ENCODE measurements at regions not wholly inside any gene's neighbourhood (a gene's known extent, or its start where the extent isn't known, plus 50 kb on each side); places are given as distances from the start of the nearest gene placed in this dataset.
"Not testable (repeated sequence)": the region's sequence is repeated elsewhere in the genome, so short reads cannot be mapped to it uniquely, and the experiment has no call there.

DNA sequence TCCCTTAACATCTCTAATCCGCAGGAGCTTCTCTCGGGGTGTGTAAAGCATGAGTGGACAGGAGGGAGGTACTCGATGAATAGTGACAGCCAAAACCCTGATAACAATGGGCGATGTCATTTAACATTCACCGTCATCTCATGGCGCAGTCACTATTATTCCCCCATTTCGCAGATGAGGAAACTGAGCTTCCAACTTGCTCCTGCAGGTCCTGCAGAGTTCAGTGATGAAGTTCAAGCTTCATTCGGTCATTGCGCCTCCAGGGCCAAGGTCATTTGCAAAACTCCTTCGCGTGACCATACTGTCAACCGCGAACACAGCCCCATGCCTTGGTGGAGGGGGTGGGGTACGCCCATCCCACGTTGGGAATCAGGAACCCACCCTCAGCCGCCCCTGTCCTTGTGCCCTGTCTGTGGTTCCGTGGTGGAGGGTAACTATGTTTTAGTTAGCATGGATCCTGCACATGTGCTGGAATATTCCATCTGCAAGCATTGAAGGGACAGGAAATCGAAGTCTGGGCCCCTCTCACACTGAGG lies 215.5 kb downstream of the TFCP2L1 start (continued):
- TF ChIP-seq, protein P1, sequence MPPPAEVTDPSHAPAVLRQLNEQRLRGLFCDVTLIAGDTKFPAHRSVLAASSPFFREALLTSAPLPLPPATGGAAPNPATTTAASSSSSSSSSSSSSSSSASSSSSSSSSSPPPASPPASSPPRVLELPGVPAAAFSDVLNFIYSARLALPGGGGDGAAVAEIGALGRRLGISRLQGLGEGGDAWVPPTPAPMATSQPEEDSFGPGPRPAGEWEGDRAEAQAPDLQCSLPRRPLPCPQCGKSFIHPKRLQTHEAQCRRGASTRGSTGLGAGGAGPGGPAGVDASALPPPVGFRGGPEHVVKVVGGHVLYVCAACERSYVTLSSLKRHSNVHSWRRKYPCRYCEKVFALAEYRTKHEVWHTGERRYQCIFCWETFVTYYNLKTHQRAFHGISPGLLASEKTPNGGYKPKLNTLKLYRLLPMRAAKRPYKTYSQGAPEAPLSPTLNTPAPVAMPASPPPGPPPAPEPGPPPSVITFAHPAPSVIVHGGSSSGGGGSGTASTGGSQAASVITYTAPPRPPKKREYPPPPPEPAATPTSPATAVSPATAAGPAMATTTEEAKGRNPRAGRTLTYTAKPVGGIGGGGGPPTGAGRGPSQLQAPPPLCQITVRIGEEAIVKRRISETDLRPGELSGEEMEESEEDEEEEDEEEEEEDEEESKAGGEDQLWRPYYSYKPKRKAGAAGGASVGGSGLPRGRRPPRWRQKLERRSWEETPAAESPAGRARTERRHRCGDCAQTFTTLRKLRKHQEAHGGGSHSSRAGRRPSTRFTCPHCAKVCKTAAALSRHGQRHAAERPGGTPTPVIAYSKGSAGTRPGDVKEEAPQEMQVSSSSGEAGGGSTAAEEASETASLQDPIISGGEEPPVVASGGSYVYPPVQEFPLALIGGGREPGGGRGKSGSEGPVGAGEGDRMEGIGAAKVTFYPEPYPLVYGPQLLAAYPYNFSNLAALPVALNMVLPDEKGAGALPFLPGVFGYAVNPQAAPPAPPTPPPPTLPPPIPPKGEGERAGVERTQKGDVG (CRISPR knock-in tag; IDR thresholded peaks at IDR 0.05): no peak
- no peak for TF ChIP-seq HCFC1 (IDR thresholded peaks at IDR 0.05; ENCODE audit: low read length)
- no peak for TF ChIP-seq IKZF2 (IDR thresholded peaks at IDR 0.05)
- no peak for TF ChIP-seq MEF2B (IDR thresholded peaks at IDR 0.05; ENCODE audit: partially characterized antibody, poor library complexity, severe bottlenecking)
- no peak for TF ChIP-seq EGR1 (IDR thresholded peaks at IDR 0.05; ENCODE audit: borderline replicate concordance in 1 of 2, low read depth in 2 of 2, low read length in 2 of 2)
- TF ChIP-seq RAD51 (IDR thresholded peaks at IDR 0.05): no peak
- TF ChIP-seq SUPT20H (IDR thresholded peaks at IDR 0.05; ENCODE audit: borderline replicate concordance, control insufficient read depth, low read depth, low read length): no peak
- TF ChIP-seq, protein P2, sequence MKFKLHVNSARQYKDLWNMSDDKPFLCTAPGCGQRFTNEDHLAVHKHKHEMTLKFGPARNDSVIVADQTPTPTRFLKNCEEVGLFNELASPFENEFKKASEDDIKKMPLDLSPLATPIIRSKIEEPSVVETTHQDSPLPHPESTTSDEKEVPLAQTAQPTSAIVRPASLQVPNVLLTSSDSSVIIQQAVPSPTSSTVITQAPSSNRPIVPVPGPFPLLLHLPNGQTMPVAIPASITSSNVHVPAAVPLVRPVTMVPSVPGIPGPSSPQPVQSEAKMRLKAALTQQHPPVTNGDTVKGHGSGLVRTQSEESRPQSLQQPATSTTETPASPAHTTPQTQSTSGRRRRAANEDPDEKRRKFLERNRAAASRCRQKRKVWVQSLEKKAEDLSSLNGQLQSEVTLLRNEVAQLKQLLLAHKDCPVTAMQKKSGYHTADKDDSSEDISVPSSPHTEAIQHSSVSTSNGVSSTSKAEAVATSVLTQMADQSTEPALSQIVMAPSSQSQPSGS (IDR thresholded peaks at IDR 0.05; ENCODE audit: low read length): no peak
- TF ChIP-seq GABPA (IDR thresholded peaks at IDR 0.05; ENCODE audit: low read depth): no peak
- TF ChIP-seq EED (IDR thresholded peaks at IDR 0.05; ENCODE audit: low read depth): no peak
- TF ChIP-seq ZZZ3 (IDR thresholded peaks at IDR 0.05; ENCODE audit: control insufficient read depth, insufficient read length, low read depth): no peak

DNA sequence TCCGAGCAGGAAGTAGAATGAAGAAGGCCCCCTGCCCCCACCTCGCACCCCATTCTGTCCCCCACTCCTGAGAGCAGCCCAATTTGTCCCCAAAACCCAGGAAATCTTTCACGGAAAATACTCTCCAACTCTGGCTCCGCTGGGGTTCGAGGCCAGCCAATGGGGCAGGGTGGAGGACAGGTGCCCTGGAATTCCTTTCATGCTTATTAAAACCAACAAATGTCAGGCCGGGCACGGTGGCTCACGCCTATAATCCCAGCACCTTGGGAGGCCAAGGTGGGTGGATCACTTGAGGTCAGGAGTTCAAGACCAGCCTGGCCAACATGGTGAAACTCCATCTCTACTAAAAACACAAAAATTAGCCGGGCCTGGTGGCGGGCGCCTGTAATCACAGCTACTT lies 214.9 kb downstream of the TFCP2L1 start:
- H2AFZ ChIP-seq (ENCODE audit: control insufficient read depth, low read depth, low read length); H3K79me2 ChIP-seq (ENCODE audit: control insufficient read depth, insufficient read depth, low read length); H3K9me3 ChIP-seq (replicated peaks; ENCODE audit: control insufficient read depth, insufficient read depth, low read length); H3K9ac ChIP-seq (ENCODE audit: control insufficient read depth, insufficient read depth, low read length); ATAC-seq; H3K4me3 ChIP-seq; RAD21 ChIA-PET (ENCODE audit: unreplicated experiment); H3K4me1 ChIP-seq (ENCODE audit: control insufficient read depth, insufficient read depth, low read length); H3K27ac ChIP-seq (ENCODE audit: control insufficient read depth, insufficient read depth); in situ Hi-C loops (cut with MboI); H4K20me1 ChIP-seq (ENCODE audit: control insufficient read depth, insufficient read depth); H3K27me3 ChIP-seq (replicated peaks in 1 of 2; ENCODE audit: control insufficient read depth in 2 of 2, insufficient read depth in 2 of 2, low read length in 1 of 2); DNase-seq (ENCODE audit: low read depth, low spot score); H3K36me3 ChIP-seq (ENCODE audit: control insufficient read depth in 2 of 2, insufficient read depth in 2 of 2, low read length in 1 of 2); SMC1A ChIA-PET (ENCODE audit: uncharacterized antibody, unreplicated experiment); H3K4me2 ChIP-seq (ENCODE audit: control insufficient read depth, insufficient read depth); FAIRE-seq; BruUV-seq (replicated peaks); intact Hi-C loops (cut with micrococcal nuclease; ENCODE audit: unreplicated experiment); POLR2A ChIA-PET: not testable (repeated sequence)
- CTCF ChIA-PET: interaction anchor here (0.7 to 2.4 kb wide), 3 partner anchors 9 to 35 kb away, joined by 3 to 5 read pairs (median 3); no protein-coding TSS in a partner anchor
- WGBS (ENCODE audit: insufficient coverage, insufficient replicate concordance, low lambda C conversion rate, missing lambda C conversion rate): 62% methylated on average over 11 of the region's 11 CpGs
